Testis (tissue), 2 donors: ENCODE measurements at regions not wholly inside any gene's neighbourhood (a gene's known extent, or its start where the extent isn't known, plus 50 kb on each side); places are given as distances from the start of the nearest gene placed in this dataset.
"Not testable (repeated sequence)": the region's sequence is repeated elsewhere in the genome, so short reads cannot be mapped to it uniquely, and the experiment has no call there.

Experiments used
- DNase-seq: peaks from one replicate; pipeline ENCODE4 v3.0.0-alpha.2; 2019
- H3K27ac ChIP-seq, 2 donors: fragments of 200-600 bp; sonication (generic); one replicate each; pipeline ENCODE4 v1.5.1; 2019
- H3K27me3 ChIP-seq: fragments of 200-600 bp; sonication (generic); one replicate; pipeline ENCODE4 v1.5.1; 2019
- H3K36me3 ChIP-seq: fragments of 200-600 bp; sonication (generic); one replicate; pipeline ENCODE4 v1.5.1; 2017; ENCODE audit warnings: low read depth; ENCODE audit errors: missing control alignments
- H3K4me1 ChIP-seq: fragments of 200-600 bp; sonication (generic); one replicate; pipeline ENCODE4 v1.5.1; 2019
- H3K4me3 ChIP-seq, 2 donors: fragments of 200-600 bp; sonication (generic); one replicate each; pipeline ENCODE4 v1.5.1; 2017 to 2019
- H3K9me3 ChIP-seq: fragments of 200-600 bp; sonication (generic); one replicate; pipeline ENCODE4 v1.5.1; 2017
- CTCF ChIP-seq, 3 experiments: fragments of 450-650 bp in 2 of 3; fragments of 200-600 bp in 1 of 3; sonication (generic) in 1 of 3; IDR thresholded peaks; one replicate each; pipeline ENCODE4 v1.5.1; 2016 to 2019; ENCODE audit warnings: antibody characterized with exemption in 3 of 3, mild to moderate bottlenecking in 2 of 3, moderate library complexity in 1 of 3
- POLR2A ChIP-seq: fragments of 450-650 bp; IDR thresholded peaks from one replicate; pipeline ENCODE4 v1.6.1; 2017; ENCODE audit warnings: antibody characterized with exemption, mild to moderate bottlenecking, moderate library complexity
- WGBS, 2 donors: methylation state at CpG; one replicate each; pipeline ENCODE4 v1.1.5; 2018; 5-methylcytosine and 5-hydroxymethylcytosine counted together
- intact Hi-C: fragments of 100-400 bp; cut with DNase I; formaldehyde crosslinking; loops from one replicate; pipeline ENCODE4 v1.15.1; 2023; ENCODE audit warnings: low total_unique reads

- TF ChIP-seq POLR2A (no peak), CTCF (IDR thresholded peaks at IDR 0.05) (no peak)
- WGBS, 2 donors, result 89% methylated on average over 4 of the region's 7 CpGs; no CpG with 5 or more reads in 1 of the 2 donors
- no peak overlapping the region for H3K27ac ChIP-seq
- no peak overlapping the region for H3K4me3 ChIP-seq
- H3K36me3 ChIP-seq, result no peaks in the 10 kb centered on the region
- no peak for DNase-seq
- H3K4me1 ChIP-seq, result no peaks in the 10 kb centered on the region
- intact Hi-C loops, result no loop called here
- no peaks in the 10 kb centered on the region for H3K9me3 ChIP-seq
- H3K27me3 ChIP-seq, result no peaks in the 10 kb centered on the region
Measured at GRCh38 chrX:81876437-81876836, 674.5 kb downstream of the SH3BGRL start.

GRCh38 chrX:81890521-81890920, 688.6 kb downstream of the SH3BGRL start:
- Histone ChIP-seq H3K27me3 (no peaks in the 10 kb centered on the region), H3K4me1 (no peaks in the 10 kb centered on the region), H3K9me3 (no peaks in the 10 kb centered on the region), H3K4me3 (no peak overlapping the region), H3K36me3 (no peaks in the 10 kb centered on the region), H3K27ac (no peak overlapping the region)
- WGBS, 2 donors, result 50 to 69% methylated on average over 1 of the region's 1 CpG
- TF ChIP-seq CTCF (IDR thresholded peaks at IDR 0.05) (no peak), POLR2A (no peak)
- DNase-seq, result no peak
- intact Hi-C loops, result no loop called here

DNA sequence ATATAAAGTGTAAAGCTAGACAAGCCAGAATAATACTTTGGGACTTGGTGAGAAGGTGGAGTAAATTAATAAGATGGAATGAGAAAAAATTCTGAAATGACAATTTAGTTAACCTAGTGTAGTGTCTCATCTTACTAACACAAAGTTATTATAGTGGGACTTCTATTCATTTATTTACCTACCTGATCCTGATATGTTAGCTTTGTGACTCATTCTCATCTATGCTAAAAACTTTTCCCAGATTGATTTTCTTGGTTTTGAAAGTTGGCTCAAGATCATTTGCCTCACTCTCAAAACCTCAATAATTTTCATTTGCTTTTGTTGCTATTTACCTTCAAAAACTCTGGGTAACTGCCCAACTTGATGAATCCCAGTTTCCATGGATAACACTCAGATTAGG, 698.6 kb downstream of the SH3BGRL start:
- no peak for DNase-seq
- H3K36me3 ChIP-seq, result no peaks in the 10 kb centered on the region

DNA sequence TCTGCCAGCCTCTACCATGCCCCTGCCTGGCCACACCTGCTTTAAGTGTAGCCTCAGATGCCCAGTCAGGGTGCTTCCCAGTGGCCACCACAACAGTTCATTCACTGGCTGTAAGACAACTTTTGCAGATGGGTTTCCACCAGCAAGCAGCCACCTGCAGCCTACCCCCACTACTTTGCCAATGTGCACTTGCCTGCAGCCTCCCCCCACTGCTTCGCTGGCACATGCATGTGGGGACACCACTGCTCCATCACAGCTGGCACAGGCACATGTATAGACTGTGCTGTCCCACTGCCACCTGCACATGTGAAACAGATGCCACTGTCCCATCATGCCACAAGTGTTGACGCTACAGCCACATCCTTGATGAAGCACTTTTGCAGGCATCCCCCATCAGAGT, 723.9 kb downstream of the SH3BGRL start:
- Histone ChIP-seq H3K4me3 (no peak overlapping the region), H3K36me3 (no peaks in the 10 kb centered on the region), H3K9me3 (no peaks in the 10 kb centered on the region), H3K4me1 (no peaks in the 10 kb centered on the region), H3K27ac (no peak overlapping the region), H3K27me3 (no peaks in the 10 kb centered on the region)
- TF ChIP-seq CTCF (IDR thresholded peaks at IDR 0.05) (no peak), POLR2A (no peak)
- DNase-seq, result no peak
- intact Hi-C loops, result no loop called here
- WGBS, 2 donors, result 100% methylated on average over 1 of the region's 2 CpGs; no CpG with 5 or more reads in 1 of the 2 donors

More for the DNA sequence above, 698.6 kb downstream of the SH3BGRL start:
- intact Hi-C loops, result no loop called here
- Histone ChIP-seq H3K4me3 (no peak overlapping the region), H3K27ac (no peak overlapping the region), H3K9me3 (no peaks in the 10 kb centered on the region), H3K4me1 (no peaks in the 10 kb centered on the region), H3K27me3 (no peaks in the 10 kb centered on the region)
- TF ChIP-seq CTCF (IDR thresholded peaks at IDR 0.05) (no peak), POLR2A (no peak)

DNA sequence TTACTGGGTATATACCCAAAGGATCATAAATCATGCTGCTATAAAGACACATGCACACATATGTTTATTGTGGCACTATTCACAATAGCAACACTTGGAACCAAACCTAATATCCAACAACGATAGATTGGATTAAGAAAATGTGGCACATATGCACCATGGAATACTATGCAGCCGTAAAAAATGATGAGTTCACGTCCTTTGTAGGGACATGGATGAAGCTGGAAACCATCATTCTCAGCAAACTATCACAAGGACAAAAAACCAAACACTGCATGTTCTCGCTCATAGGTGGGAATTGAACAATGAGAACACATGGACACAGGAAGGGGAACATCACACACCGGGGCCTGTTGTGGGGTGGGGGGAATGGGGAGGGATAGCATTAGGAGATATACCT, 744.0 kb downstream of the SH3BGRL start:
- 86 to 87% methylated on average over 5 of the region's 5 CpGs for WGBS, 2 donors
- H3K27me3 ChIP-seq, intact Hi-C loops, H3K27ac ChIP-seq, H3K9me3 ChIP-seq, DNase-seq, H3K4me3 ChIP-seq, H3K36me3 ChIP-seq, H3K4me1 ChIP-seq: not testable (repeated sequence)
